ENCODE measurements at regions not wholly inside any gene's neighbourhood (a gene's known extent, or its start where the extent isn't known, plus 50 kb on each side); places are given as distances from the start of the nearest gene placed in this dataset.

DNA sequence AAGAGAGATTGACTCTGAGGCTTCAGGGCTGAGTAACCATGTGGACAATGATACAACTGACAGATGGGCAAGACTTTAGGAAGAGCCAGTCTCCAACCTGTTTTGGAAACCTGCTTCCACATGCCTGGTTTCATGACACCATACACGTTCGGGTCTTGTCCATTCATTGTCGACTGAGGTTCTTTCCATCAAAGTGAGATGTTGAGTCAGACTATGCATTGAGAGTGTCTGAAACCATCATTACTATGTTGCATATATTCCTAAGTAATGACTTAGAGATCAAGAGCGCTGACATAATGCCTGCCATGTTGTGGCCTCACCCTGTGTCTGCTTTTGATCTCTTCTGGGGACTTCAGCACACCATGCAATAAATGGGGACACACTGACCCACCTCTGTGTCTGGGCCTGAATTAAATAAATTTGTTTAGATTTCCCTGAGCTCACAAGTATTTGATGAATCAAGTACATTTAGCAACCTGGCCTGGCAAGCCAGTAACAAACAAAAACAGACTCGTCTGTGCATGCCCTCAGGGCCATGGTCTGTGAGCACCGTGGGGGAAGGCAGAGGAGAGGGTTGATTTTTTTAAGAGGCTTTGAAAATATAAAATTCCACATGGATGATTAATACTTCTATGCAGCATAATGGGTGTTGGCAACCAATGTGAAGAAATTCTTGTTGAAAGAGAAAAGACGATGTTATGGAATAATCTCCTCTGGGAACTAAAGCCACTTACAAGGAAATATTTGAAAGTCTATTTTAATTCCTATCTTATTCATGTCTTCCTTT lies 49.9 kb upstream of the UBAC2 start:
- RAD21 ChIA-PET (ENCODE audit: low non-redundant PET in 1 of 2, low total read pairs in 2 of 2, uncharacterized antibody in 2 of 2, unreplicated experiment in 2 of 2), result no interaction called here
- no peaks in the 10 kb centered on the region for H4K20me1 ChIP-seq (ENCODE audit: insufficient read depth)

More for the DNA sequence above, 49.9 kb upstream of the UBAC2 start:
- peak overlapping the region; percentile 0 for H2AFZ ChIP-seq (ENCODE audit: low read depth, low read length, poor library complexity, severe bottlenecking)
- ATAC-seq, result peak; percentile 46
- no peak overlapping the region for H3K9ac ChIP-seq (ENCODE audit: low read length)
- H3K9me3 ChIP-seq (ENCODE audit: control insufficient read depth in 1 of 2, insufficient read depth in 1 of 2, low read depth in 1 of 2, low read length in 2 of 2), result no peaks in the 10 kb centered on the region
- DNase-seq (ENCODE audit: low read depth, low spot score), result no peak
- no peaks in the 10 kb centered on the region for H3K9me2 ChIP-seq (ENCODE audit: insufficient read depth)
- H3K27me3 ChIP-seq (ENCODE audit: insufficient read depth, low read length), result no peaks in the 10 kb centered on the region
- intact Hi-C loops (cut with micrococcal nuclease), result no loop called here
- CTCF ChIA-PET, result interaction anchor here (1.3 kb wide), 1 partner anchor 25 kb away, joined by 3 read pairs; no protein-coding TSS in a partner anchor
- no peaks in the 10 kb centered on the region for H3K79me2 ChIP-seq (ENCODE audit: insufficient read depth, low read length)
- TF ChIP-seq SRF (IDR thresholded peaks at IDR 0.05; ENCODE audit: low read depth) (no peak), ZBTB33 (IDR thresholded peaks at IDR 0.05; ENCODE audit: extremely low read depth, insufficient replicate concordance, low read length) (no peak), POLR2A (IDR thresholded peaks at IDR 0.05; ENCODE audit: borderline replicate concordance, extremely low read depth, insufficient read depth, insufficient read length) (no peak), YY1 (IDR thresholded peaks at IDR 0.05; ENCODE audit: extremely low read depth, insufficient replicate concordance, low read depth, low read length) (no peak), JUND (IDR thresholded peaks at IDR 0.05) (no peak), CEBPB (IDR thresholded peaks at IDR 0.05; ENCODE audit: low read depth) (no peak), SIN3A (IDR thresholded peaks at IDR 0.05; ENCODE audit: low read depth) (no peak), RAD21 (IDR thresholded peaks at IDR 0.05; ENCODE audit: low read depth) (no peak)
- TF ChIP-seq, protein P1, sequence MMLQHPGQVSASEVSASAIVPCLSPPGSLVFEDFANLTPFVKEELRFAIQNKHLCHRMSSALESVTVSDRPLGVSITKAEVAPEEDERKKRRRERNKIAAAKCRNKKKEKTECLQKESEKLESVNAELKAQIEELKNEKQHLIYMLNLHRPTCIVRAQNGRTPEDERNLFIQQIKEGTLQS (IDR thresholded peaks at IDR 0.05), result no peak
- H3K36me3 ChIP-seq (ENCODE audit: control insufficient read depth in 1 of 2, insufficient read depth in 2 of 2, low read length in 2 of 2), result no peaks in the 10 kb centered on the region
- H3K27ac ChIP-seq (ENCODE audit: low read depth, low read length), result peak overlapping the region; percentile 15; the same call in 1 of the 2 replicates
- peak overlapping the region; percentile 8 for H3K4me2 ChIP-seq (ENCODE audit: low read length)
- H3K4me3 ChIP-seq (replicated peaks in 1 of 2; ENCODE audit: low read depth in 1 of 2, low read length in 2 of 2), result no peak overlapping the region
- peaks cover 5 to 42% of the 10 kb centered on the region in 2 experiments; a peak in 3 of 4 replicates for H3K4me1 ChIP-seq (ENCODE audit: control insufficient read depth in 1 of 2, insufficient read depth in 2 of 2, low read length in 2 of 2)
- POLR2A ChIA-PET, result no interaction called here
- BruUV-seq (replicated peaks), result no TSS peak

Measured in HCT116 (cell line).